Esophagus muscularis mucosa (tissue), 4 donors: ENCODE measurements at regions not wholly inside any gene's neighbourhood (a gene's known extent, or its start where the extent isn't known, plus 50 kb on each side); places are given as distances from the start of the nearest gene placed in this dataset.

Source experiments
- CTCF ChIP-seq, 3 experiments: fragments of 200-600 bp in 2 of 3; fragments of 450-650 bp in 1 of 3; sonication (generic) in 2 of 3; IDR thresholded peaks; one replicate each; pipeline ENCODE4 v1.5.1; 2017 to 2019; ENCODE audit warnings: antibody characterized with exemption in 3 of 3, mild to moderate bottlenecking in 2 of 3, moderate library complexity in 1 of 3
- EP300 ChIP-seq: sonication (generic); formaldehyde crosslinking; IDR thresholded peaks from one replicate; pipeline ENCODE4 v1.6.1; 2017; ENCODE audit warnings: antibody characterized with exemption
- POLR2A ChIP-seq: fragments of 450-650 bp; IDR thresholded peaks from one replicate; pipeline ENCODE4 v1.6.1; 2017; ENCODE audit warnings: antibody characterized with exemption, moderate library complexity, mild to moderate bottlenecking, low read depth
- POLR2AphosphoS5 ChIP-seq, 2 donors: sonication (generic); formaldehyde crosslinking; IDR thresholded peaks; one replicate each; pipeline ENCODE4 v1.6.1; 2017; ENCODE audit warnings: antibody characterized with exemption in 2 of 2

- TF ChIP-seq CTCF (IDR thresholded peaks at IDR 0.05) (no peak), POLR2A (no peak), EP300 (no peak), POLR2AphosphoS5 (IDR thresholded peaks at IDR 0.05) (peak in 1 of 2 donors; percentile 51)
Observed at GRCh38 chr4:102439236-102439614, 61.9 kb upstream of the NFKB1 start.
